22Rv1 (cell line): ENCODE measurements at regions not wholly inside any gene's neighbourhood (a gene's known extent, or its start where the extent isn't known, plus 50 kb on each side); places are given as distances from the start of the nearest gene placed in this dataset.

Experiments used
- H3K27ac ChIP-seq: fragments of 450-650 bp; 2 replicates; pipeline ENCODE4 v1.5.1; 2017
- CTCF ChIP-seq: fragments of 450-650 bp; IDR thresholded peaks from 2 replicates; pipeline ENCODE4 v1.5.1; 2017; ENCODE audit warnings: mild to moderate bottlenecking
- ZFX ChIP-seq: fragments of 450-650 bp; IDR thresholded peaks from 2 replicates; pipeline ENCODE4 v1.6.1; 2017; ENCODE audit warnings: antibody characterized with exemption, borderline replicate concordance

- TF ChIP-seq CTCF: no peak
- no peak for TF ChIP-seq ZFX
Observed at GRCh38 chr4:59956366-59956765, 1243.8 kb upstream of the ADGRL3 start.

GRCh38 chr4:59960143-59960542, 1240.0 kb upstream of the ADGRL3 start:
- no peak overlapping the region for H3K27ac ChIP-seq
- TF ChIP-seq CTCF: no peak
- TF ChIP-seq ZFX: no peak

More at GRCh38 chr4:59956366-59956765, 1243.8 kb upstream of the ADGRL3 start:
- no peak overlapping the region for H3K27ac ChIP-seq

GRCh38 chr4:59966758-59967157, 1233.4 kb upstream of the ADGRL3 start:
- no peak overlapping the region for H3K27ac ChIP-seq
- TF ChIP-seq CTCF (no peak), ZFX (no peak)

GRCh38 chr4:59968796-59969195, 1231.3 kb upstream of the ADGRL3 start:
- TF ChIP-seq ZFX: no peak
- TF ChIP-seq CTCF: no peak
- no peak overlapping the region for H3K27ac ChIP-seq

GRCh38 chr4:59969909-59970308, 1230.2 kb upstream of the ADGRL3 start:
- no peak overlapping the region for H3K27ac ChIP-seq

GRCh38 chr4:59971952-59972351, 1228.2 kb upstream of the ADGRL3 start:
- no peak overlapping the region for H3K27ac ChIP-seq
- TF ChIP-seq CTCF (no peak), ZFX (no peak)

More at GRCh38 chr4:59969909-59970308, 1230.2 kb upstream of the ADGRL3 start:
- no peak for TF ChIP-seq CTCF
- no peak for TF ChIP-seq ZFX

- TF ChIP-seq ZFX (no peak), CTCF (no peak)
- H3K27ac ChIP-seq: no peak overlapping the region
Observed at GRCh38 chr4:59973492-59973891, 1226.6 kb upstream of the ADGRL3 start.
